H1 (cell line): ENCODE measurements at regions not wholly inside any gene's neighbourhood (a gene's known extent, or its start where the extent isn't known, plus 50 kb on each side); places are given as distances from the start of the nearest gene placed in this dataset.

Experiments
- CTCF ChIA-PET: fragments of 300-600 bp; sonication (Branson Sonifier 250); formaldehyde crosslinking; loops from one replicate; lab custom pipeline; 2021; ENCODE audit not compliant: partially characterized antibody; lab: Charles Lee
- POLR2A ChIA-PET: fragments of 300-600 bp; sonication (Branson Sonifier 250); formaldehyde crosslinking; loops from one replicate; lab custom pipeline; 2021; ENCODE audit warnings: inconsistent platforms; ENCODE audit not compliant: partially characterized antibody; lab: Charles Lee
- DNase-seq, 2 experiments: peaks; one replicate each; pipeline versions ENCODE4 v3.0.0 to v3.0.0-alpha.2; 2010 to 2022; ENCODE audit warnings: low spot score in 2 of 2, low read depth in 1 of 2, mixed read lengths in 1 of 2
- FAIRE-seq: peaks from 2 replicates; lab custom pipeline; 2011; peaks lifted over from hg19 to GRCh38; lab: Jason Lieb, UNC
- H2AFZ ChIP-seq: 2 replicates; pipeline ENCODE4 v1.8.1; 2012; ENCODE audit warnings: low read length, inconsistent platforms
- H2AK5ac ChIP-seq: 2 replicates; pipeline ENCODE4 v1.6.1; 2013; ENCODE audit warnings: low read depth, low read length
- H2BK120ac ChIP-seq: replicated peaks from 2 replicates; pipeline ENCODE3; 2013; ENCODE audit warnings: low read depth, low read length, inconsistent platforms
- H2BK12ac ChIP-seq: 2 replicates; pipeline ENCODE4 v1.6.1; 2013; ENCODE audit warnings: low read depth, low read length
- H2BK15ac ChIP-seq: 2 replicates; pipeline ENCODE4 v1.6.1; 2013; ENCODE audit warnings: low read length
- H2BK20ac ChIP-seq: 2 replicates; pipeline ENCODE4 v1.6.1; 2013; ENCODE audit warnings: low read length
- H2BK5ac ChIP-seq: 2 replicates; pipeline ENCODE4 v1.6.1; 2013; ENCODE audit warnings: low read depth, low read length
- H3K14ac ChIP-seq: 2 replicates; pipeline ENCODE4 v1.6.1; 2013; ENCODE audit warnings: inconsistent platforms; ENCODE audit not compliant: insufficient read length
- H3K18ac ChIP-seq: 2 replicates; pipeline ENCODE4 v1.6.1; 2013; ENCODE audit warnings: low read length; ENCODE audit errors: extremely low read depth
- H3K23ac ChIP-seq: 2 replicates; pipeline ENCODE4 v1.6.1; 2013; ENCODE audit warnings: inconsistent platforms; ENCODE audit not compliant: insufficient read length
- H3K23me2 ChIP-seq: 2 replicates; pipeline ENCODE4 v1.6.1; 2013; ENCODE audit warnings: low read depth, low read length
- H3K27ac ChIP-seq: 2 replicates; pipeline ENCODE4 v1.6.1; 2011; ENCODE audit warnings: low read depth, low read length, inconsistent platforms
- H3K27me3 ChIP-seq, 4 experiments: replicated peaks in 1 of 4; 1 replicate in 1 of 4; 2 replicates in 3 of 4; pipeline versions ENCODE4 v1.6.1 to v1.8.1; 2011 to 2013; ENCODE audit warnings: low read length in 3 of 4, mild to moderate bottlenecking in 3 of 4, inconsistent platforms in 2 of 4, mixed read lengths in 2 of 4, moderate library complexity in 1 of 4; ENCODE audit not compliant: control insufficient read depth in 3 of 4, insufficient read depth in 3 of 4; ENCODE audit errors: extremely low read depth in 1 of 4
- H3K36me3 ChIP-seq, 4 experiments: 2 replicates each; pipeline versions ENCODE4 v1.6.1 to v1.8.1; 2011 to 2013; ENCODE audit warnings: mild to moderate bottlenecking in 4 of 4, low read length in 3 of 4, moderate library complexity in 2 of 4, control low read depth in 1 of 4, inconsistent platforms in 1 of 4; ENCODE audit not compliant: insufficient read depth in 4 of 4, control insufficient read depth in 2 of 4
- H3K4ac ChIP-seq: replicated peaks from 2 replicates; pipeline ENCODE3; 2013; ENCODE audit warnings: low read length, low read depth, mixed read lengths, inconsistent platforms; ENCODE audit not compliant: insufficient read length
- H3K4me1 ChIP-seq, 4 experiments: replicated peaks in 1 of 4; 1 replicate in 1 of 4; 2 replicates in 3 of 4; pipeline versions ENCODE4 v1.6.1 to v1.8.1; 2011 to 2013; ENCODE audit warnings: low read length in 3 of 4, inconsistent platforms in 2 of 4, mixed read lengths in 1 of 4; ENCODE audit not compliant: insufficient read depth in 4 of 4, control insufficient read depth in 3 of 4
- H3K4me2 ChIP-seq, 2 experiments: 2 replicates each; pipeline versions ENCODE4 v1.6.1 to v1.8.1; 2011 to 2013; ENCODE audit warnings: low read depth in 2 of 2, low read length in 2 of 2, control low read depth in 1 of 2, inconsistent platforms in 1 of 2, mild to moderate bottlenecking in 1 of 2; ENCODE audit not compliant: insufficient read depth in 1 of 2
- H3K4me3 ChIP-seq, 4 experiments: fragments of 200-600, 300-600 bp in 1 of 4; sonication (generic), shearing (Covaris generic), sonication (Bioruptor Twin) in 1 of 4; 2 replicates each; pipeline versions ENCODE4 v1.5.1 to v1.8.1; 2011 to 2016; ENCODE audit warnings: low read length in 4 of 4, low read depth in 3 of 4, control low read depth in 2 of 4, inconsistent platforms in 2 of 4, mild to moderate bottlenecking in 2 of 4, mixed read lengths in 1 of 4, moderate library complexity in 1 of 4; ENCODE audit not compliant: insufficient read depth in 2 of 4; ENCODE audit errors: extremely low read depth in 1 of 4
- H3K56ac ChIP-seq: replicated peaks from 2 replicates; pipeline ENCODE3; 2013; ENCODE audit warnings: low read depth, mild to moderate bottlenecking, mixed read lengths, low read length, inconsistent platforms; ENCODE audit not compliant: insufficient read length
- H3K79me1 ChIP-seq: 2 replicates; pipeline ENCODE4 v1.6.1; 2013; ENCODE audit warnings: low read depth, low read length, control low read depth
- H3K79me2 ChIP-seq, 2 experiments: 2 replicates each; pipeline versions ENCODE4 v1.6.1 to v1.8.1; 2012 to 2013; ENCODE audit warnings: low read length in 2 of 2, mild to moderate bottlenecking in 2 of 2, inconsistent platforms in 1 of 2; ENCODE audit not compliant: insufficient read depth in 2 of 2, control insufficient read depth in 1 of 2
- H3K9ac ChIP-seq, 4 experiments: replicated peaks in 1 of 4; 1 replicate in 1 of 4; 2 replicates in 3 of 4; pipeline versions ENCODE4 v1.6.1 to v1.8.1; 2011 to 2013; ENCODE audit warnings: low read depth in 3 of 4, low read length in 3 of 4, control low read depth in 2 of 4, mild to moderate bottlenecking in 2 of 4, moderate library complexity in 2 of 4, inconsistent platforms in 1 of 4; ENCODE audit errors: extremely low read depth in 1 of 4
- H3K9me3 ChIP-seq, 2 experiments: 2 replicates each; pipeline versions ENCODE4 v1.6.1 to v1.8.1; 2012 to 2013; ENCODE audit warnings: mild to moderate bottlenecking in 2 of 2, moderate library complexity in 2 of 2, control low read depth in 1 of 2, inconsistent platforms in 1 of 2, low read depth in 1 of 2, low read length in 1 of 2, mixed read lengths in 1 of 2; ENCODE audit not compliant: insufficient read depth in 2 of 2
- H4K20me1 ChIP-seq, 2 experiments: replicated peaks in 1 of 2; 2 replicates each; pipeline versions ENCODE3 to v1.8.1; 2011 to 2013; ENCODE audit warnings: inconsistent platforms in 2 of 2, low read length in 2 of 2, mild to moderate bottlenecking in 1 of 2; ENCODE audit not compliant: insufficient read depth in 2 of 2, control insufficient read depth in 1 of 2
- H4K5ac ChIP-seq: 2 replicates; pipeline ENCODE4 v1.6.1; 2013; ENCODE audit warnings: low read length, low read depth, mixed read lengths, inconsistent platforms; ENCODE audit not compliant: insufficient read length
- H4K8ac ChIP-seq: 2 replicates; pipeline ENCODE4 v1.8.0; 2013; ENCODE audit warnings: mild to moderate bottlenecking, moderate library complexity, low read length, inconsistent platforms; ENCODE audit not compliant: insufficient read depth; ENCODE audit errors: extremely low read depth
- H4K91ac ChIP-seq: replicated peaks from 2 replicates; pipeline ENCODE3; 2013; ENCODE audit warnings: low read length, mixed read lengths, inconsistent platforms; ENCODE audit not compliant: insufficient read length
- MAFK ChIP-seq: IDR thresholded peaks from 2 replicates; pipeline ENCODE4 v1.6.1; 2012; ENCODE audit warnings: low read depth, mild to moderate bottlenecking, improper control_type of control experiment, low read length
- RNF2 ChIP-seq: fragments of 200-900, 300-1000 bp; sonication (generic); IDR thresholded peaks from 2 replicates; pipeline ENCODE4 v1.7.1; 2016; ENCODE audit warnings: borderline replicate concordance, low read depth, mild to moderate bottlenecking, antibody characterized with exemption, low read length; ENCODE audit not compliant: poor library complexity, severe bottlenecking; ENCODE audit errors: missing control alignments
- WGBS, 2 experiments: shearing (Covaris generic) in 1 of 2; methylation state at CpG; one replicate each; pipeline versions ENCODE4 v1.1.6 to v1.1.7; 2013 to 2015; ENCODE audit warnings: low lambda C conversion rate in 2 of 2, mixed read lengths in 2 of 2, inconsistent platforms in 1 of 2, low coverage in 1 of 2, missing lambda C conversion rate in 1 of 2; ENCODE audit not compliant: insufficient replicate concordance in 2 of 2, insufficient coverage in 1 of 2, insufficient read length in 1 of 2; ENCODE audit errors: extremely low coverage in 1 of 2, missing lambda C conversion rate in 1 of 2; 5-methylcytosine and 5-hydroxymethylcytosine counted together
- TF ChIP-seq, protein P1 (sequence below), 3 experiments: IDR thresholded peaks; 1 replicate in 2 of 3; 2 replicates in 1 of 3; pipeline versions ENCODE4 v1.5.1 to v1.6.1; 2011; ENCODE audit warnings: low read length in 3 of 3, mild to moderate bottlenecking in 3 of 3, inconsistent platforms in 2 of 3, low read depth in 1 of 3, moderate library complexity in 1 of 3; ENCODE audit not compliant: insufficient read depth in 1 of 3; ENCODE audit errors: control extremely low read depth in 1 of 3
- TF ChIP-seq, protein P2 (sequence below): IDR thresholded peaks from 2 replicates; pipeline ENCODE4 v1.6.1; 2012; ENCODE audit warnings: inconsistent platforms
- TF ChIP-seq, protein P3 (sequence below): IDR thresholded peaks from 2 replicates; pipeline ENCODE4 v1.6.1; 2012; ENCODE audit warnings: inconsistent platforms

DNA sequence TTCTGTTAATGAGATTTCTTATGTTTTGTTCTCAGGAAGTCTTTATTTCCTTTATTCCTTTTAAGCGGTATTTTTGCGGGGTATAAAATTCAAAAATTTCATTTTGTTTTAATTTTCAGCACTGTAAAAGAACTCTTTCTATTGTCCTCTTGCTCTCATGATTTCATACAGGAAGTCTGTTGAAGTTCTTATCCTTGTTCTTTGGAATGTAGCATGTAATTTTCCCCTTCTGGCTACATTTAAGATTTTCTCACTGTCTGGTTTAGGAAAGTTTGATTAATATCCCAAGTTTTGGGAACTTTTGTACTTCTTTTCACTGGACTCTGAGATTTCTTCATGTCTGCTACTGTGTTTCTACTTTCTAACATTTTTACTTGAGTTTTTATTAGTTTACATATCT lies 581.4 kb upstream of the GJE1 start:
- H3K18ac ChIP-seq, result no peak overlapping the region
- no peaks in the 10 kb centered on the region for H3K79me1 ChIP-seq
- no peak overlapping the region for H3K4me2 ChIP-seq
- no peak for TF ChIP-seq MAFK
- TF ChIP-seq, protein P1, sequence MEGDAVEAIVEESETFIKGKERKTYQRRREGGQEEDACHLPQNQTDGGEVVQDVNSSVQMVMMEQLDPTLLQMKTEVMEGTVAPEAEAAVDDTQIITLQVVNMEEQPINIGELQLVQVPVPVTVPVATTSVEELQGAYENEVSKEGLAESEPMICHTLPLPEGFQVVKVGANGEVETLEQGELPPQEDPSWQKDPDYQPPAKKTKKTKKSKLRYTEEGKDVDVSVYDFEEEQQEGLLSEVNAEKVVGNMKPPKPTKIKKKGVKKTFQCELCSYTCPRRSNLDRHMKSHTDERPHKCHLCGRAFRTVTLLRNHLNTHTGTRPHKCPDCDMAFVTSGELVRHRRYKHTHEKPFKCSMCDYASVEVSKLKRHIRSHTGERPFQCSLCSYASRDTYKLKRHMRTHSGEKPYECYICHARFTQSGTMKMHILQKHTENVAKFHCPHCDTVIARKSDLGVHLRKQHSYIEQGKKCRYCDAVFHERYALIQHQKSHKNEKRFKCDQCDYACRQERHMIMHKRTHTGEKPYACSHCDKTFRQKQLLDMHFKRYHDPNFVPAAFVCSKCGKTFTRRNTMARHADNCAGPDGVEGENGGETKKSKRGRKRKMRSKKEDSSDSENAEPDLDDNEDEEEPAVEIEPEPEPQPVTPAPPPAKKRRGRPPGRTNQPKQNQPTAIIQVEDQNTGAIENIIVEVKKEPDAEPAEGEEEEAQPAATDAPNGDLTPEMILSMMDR (IDR thresholded peaks at IDR 0.05; ENCODE audit: control extremely low read depth in 1 of 3, insufficient read depth in 1 of 3, low read depth in 1 of 3, low read length in 3 of 3), result no peak
- TF ChIP-seq, protein P2, sequence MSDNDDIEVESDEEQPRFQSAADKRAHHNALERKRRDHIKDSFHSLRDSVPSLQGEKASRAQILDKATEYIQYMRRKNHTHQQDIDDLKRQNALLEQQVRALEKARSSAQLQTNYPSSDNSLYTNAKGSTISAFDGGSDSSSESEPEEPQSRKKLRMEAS, result no peak
- no peak for TF ChIP-seq RNF2
- TF ChIP-seq, protein P3, sequence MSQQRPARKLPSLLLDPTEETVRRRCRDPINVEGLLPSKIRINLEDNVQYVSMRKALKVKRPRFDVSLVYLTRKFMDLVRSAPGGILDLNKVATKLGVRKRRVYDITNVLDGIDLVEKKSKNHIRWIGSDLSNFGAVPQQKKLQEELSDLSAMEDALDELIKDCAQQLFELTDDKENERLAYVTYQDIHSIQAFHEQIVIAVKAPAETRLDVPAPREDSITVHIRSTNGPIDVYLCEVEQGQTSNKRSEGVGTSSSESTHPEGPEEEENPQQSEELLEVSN, result no peak
- ChIA-PET CTCF (no interaction called here), POLR2A (no interaction called here)
- H3K27ac ChIP-seq, result no peak overlapping the region
- no peak overlapping the region for H2BK5ac ChIP-seq
- no peak overlapping the region for H2BK12ac ChIP-seq
- H3K14ac ChIP-seq, result no peak overlapping the region
- H4K5ac ChIP-seq, result no peak overlapping the region
- H3K56ac ChIP-seq, result no peak overlapping the region
- peaks cover 0 to 6% (median 0%) of the 10 kb centered on the region in 4 experiments; a peak in 1 of 8 replicates for H3K36me3 ChIP-seq
- 74% methylated on average over 2 of the region's 2 CpGs; no CpG with 5 or more reads in 1 of the 2 experiments for WGBS, 2 experiments
- FAIRE-seq, result no peak
- H2BK120ac ChIP-seq, result no peak overlapping the region
- H3K79me2 ChIP-seq, result no peaks in the 10 kb centered on the region
- no peaks in the 10 kb centered on the region for H3K27me3 ChIP-seq
- peaks cover 5 to 10% of the 10 kb centered on the region in 2 experiments; a peak in 2 of 4 replicates for H3K9me3 ChIP-seq
- H3K23ac ChIP-seq, result no peak overlapping the region
- no peaks in the 10 kb centered on the region for H3K4me1 ChIP-seq
- H3K9ac ChIP-seq, result no peak overlapping the region
- no peak overlapping the region for H2AK5ac ChIP-seq
- no peak overlapping the region for H4K8ac ChIP-seq
- no peak overlapping the region for H2AFZ ChIP-seq
- no peaks in the 10 kb centered on the region for H3K23me2 ChIP-seq
- H2BK15ac ChIP-seq, result no peak overlapping the region
- H2BK20ac ChIP-seq, result no peak overlapping the region
- H4K91ac ChIP-seq, result no peak overlapping the region
- H4K20me1 ChIP-seq, result no peaks in the 10 kb centered on the region
- no peak overlapping the region for H3K4me3 ChIP-seq
- no peak overlapping the region for H3K4ac ChIP-seq
- DNase-seq, result no peak
